ENCODE measurements at regions not wholly inside any gene's neighbourhood (a gene's known extent, or its start where the extent isn't known, plus 50 kb on each side); places are given as distances from the start of the nearest gene placed in this dataset.

- TF ChIP-seq POLR2A (IDR thresholded peaks at IDR 0.05): no peak
- TF ChIP-seq, protein P1, sequence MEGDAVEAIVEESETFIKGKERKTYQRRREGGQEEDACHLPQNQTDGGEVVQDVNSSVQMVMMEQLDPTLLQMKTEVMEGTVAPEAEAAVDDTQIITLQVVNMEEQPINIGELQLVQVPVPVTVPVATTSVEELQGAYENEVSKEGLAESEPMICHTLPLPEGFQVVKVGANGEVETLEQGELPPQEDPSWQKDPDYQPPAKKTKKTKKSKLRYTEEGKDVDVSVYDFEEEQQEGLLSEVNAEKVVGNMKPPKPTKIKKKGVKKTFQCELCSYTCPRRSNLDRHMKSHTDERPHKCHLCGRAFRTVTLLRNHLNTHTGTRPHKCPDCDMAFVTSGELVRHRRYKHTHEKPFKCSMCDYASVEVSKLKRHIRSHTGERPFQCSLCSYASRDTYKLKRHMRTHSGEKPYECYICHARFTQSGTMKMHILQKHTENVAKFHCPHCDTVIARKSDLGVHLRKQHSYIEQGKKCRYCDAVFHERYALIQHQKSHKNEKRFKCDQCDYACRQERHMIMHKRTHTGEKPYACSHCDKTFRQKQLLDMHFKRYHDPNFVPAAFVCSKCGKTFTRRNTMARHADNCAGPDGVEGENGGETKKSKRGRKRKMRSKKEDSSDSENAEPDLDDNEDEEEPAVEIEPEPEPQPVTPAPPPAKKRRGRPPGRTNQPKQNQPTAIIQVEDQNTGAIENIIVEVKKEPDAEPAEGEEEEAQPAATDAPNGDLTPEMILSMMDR (IDR thresholded peaks at IDR 0.05): no peak
Measured at GRCh38 chr4:10226756-10227155, 110.2 kb upstream of the WDR1 start.

Data from uterus (tissue), 2 donors.